ENCODE measurements at regions not wholly inside any gene's neighbourhood (a gene's known extent, or its start where the extent isn't known, plus 50 kb on each side); places are given as distances from the start of the nearest gene placed in this dataset.

DNA sequence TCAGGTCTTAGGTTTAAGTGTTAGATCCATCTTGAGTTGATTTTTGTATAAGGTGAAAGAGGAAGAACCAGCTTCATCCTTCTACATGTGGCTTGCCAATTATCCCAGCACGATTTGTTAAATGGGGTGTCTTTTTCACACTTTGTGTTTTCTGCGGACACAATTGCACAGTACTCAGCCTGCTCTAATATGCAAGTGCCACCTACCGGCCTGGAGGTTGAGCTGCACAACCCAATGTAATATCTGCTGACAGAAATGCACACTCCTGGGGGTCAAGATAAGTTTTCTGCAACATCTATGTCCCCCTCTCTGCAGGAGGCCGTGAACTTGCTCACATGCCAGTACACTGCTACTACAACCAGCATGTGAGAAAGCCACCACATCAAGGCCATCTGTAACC lies 791.9 kb upstream of the ROBO1 start:
- DNase-seq, result no peak

DNA sequence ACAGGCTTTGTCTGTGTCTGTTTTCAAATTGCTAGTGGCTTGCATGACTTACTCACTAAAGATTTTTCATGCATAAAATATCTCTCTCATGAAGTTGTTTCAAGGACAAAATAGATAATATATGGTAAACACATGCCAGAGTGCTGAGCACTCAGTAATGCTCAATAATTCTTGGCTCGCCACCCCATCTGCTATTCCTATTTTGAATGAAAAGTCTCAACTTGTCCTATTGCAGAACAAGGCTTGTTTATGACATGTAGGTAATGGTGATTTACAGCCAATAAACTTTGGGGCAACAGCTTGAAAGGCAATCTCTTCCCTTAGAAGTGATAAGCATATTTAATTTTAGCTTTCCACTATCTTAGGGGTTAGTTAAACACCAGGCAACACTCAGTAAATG lies 789.0 kb upstream of the ROBO1 start:
- no peak for DNase-seq

DNA sequence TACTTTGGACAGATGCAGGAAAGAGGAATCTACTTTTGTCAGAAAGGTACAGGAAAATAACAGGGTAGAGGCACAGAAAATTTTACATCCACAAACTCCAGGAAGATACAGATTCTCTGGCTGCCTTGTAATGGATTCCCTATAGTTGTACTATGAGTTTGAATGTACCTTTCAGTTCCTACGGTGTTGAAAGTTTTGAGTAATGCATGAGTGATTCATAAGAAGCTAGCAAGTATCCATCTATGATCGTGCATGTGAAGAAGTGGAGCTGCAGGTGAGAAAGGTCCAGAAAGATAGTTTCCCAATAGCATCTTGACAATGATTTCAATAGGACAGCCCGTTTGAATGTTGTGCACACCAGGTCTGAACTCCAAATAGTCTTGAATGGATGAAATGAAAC lies 786.5 kb upstream of the ROBO1 start:
- DNase-seq, result no peak

DNA sequence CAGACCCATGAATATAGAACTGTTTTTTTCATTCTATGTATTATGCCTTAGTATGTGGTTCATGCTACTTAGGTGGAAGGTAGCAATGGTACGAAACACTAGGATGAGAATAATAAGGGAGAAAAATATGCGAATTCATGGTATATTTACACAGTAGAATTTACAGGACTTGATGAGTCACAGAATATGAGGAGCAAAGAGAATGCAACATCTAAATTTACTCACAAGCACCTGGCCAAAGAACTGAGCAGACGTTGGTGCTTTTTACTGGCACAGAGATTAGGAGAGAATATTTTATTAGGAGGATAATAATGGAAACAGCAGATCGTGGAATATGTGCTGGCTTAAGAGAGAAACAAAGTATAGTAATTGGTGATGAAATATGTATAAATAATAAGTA lies 785.4 kb upstream of the ROBO1 start:
- DNase-seq, result no peak

DNA sequence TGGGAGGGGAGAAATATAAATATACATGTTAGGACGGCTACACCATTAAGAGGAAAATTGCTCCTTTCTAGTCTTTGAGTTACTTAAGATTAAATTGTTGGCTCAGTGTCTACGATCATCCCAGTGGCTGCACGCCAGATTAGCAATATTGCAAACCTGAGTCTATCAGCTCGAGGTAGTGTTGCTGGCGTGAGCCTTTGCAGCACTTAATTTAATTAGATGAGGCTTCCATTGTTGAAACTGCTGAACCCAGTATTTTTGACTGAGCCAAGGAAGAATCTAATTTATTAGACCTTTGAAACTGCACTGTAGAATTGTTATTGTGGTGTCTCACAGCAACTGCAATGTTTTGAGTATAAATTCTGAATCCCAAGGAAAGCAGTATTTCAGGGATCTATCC lies 782.4 kb upstream of the ROBO1 start:
- DNase-seq, result no peak

DNA sequence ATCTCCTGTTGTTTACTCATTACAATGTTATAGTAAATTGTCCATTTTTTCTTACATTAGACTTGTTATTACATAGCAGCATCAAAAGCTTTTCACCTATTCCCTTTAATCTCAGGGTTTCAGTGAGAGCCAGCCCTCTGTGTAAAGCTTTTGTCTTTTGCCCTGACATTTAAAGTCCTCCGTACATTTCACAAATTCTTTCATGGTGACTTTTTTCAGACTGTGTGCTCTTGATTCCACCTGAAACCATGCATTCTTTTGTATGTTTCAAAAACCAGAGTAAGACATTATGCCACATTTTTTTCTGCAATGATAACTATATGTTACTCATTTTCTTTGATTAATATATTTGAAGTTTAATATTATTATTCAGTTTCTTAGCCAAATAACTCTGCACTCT lies 781.4 kb upstream of the ROBO1 start:
- DNase-seq, result no peak

DNA sequence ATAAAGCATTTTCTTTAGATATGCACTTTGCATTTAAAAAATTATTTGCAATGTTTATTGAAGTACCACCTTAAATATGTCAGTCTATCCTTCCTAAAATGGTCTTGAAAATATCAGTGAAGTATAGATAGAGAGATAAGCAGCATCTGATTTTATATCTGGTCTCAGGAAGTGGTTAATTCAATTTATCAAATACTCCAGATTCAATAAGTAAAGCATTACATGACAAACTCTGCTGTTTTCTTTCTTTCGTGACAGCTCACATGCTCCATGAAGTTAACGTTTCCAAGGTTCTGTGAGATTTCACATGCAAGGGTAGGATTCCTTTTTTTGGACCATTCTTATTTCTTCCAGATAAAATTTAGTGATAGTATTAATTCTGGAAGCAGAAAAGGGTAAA lies 775.4 kb upstream of the ROBO1 start:
- DNase-seq, result no peak

DNA sequence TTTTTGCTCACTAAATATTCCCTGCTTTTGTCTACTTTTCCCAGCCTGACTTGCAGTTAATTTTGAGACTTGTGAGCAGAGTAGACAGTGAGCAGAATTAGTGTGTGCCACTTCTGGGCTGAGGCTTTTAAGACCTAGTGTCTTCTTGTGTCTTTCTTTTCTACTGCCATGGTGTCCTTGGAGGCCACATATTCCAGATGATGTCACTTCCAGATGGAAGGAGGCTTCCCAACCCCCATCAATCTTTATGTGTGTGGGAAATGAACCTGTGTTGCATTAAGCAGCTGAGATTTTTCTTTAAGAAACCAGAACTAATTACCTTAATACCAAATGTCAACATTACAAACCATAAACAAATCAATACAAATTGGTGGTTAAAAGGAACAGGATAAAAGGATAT lies 774.7 kb upstream of the ROBO1 start:
- no peak for DNase-seq

DNA sequence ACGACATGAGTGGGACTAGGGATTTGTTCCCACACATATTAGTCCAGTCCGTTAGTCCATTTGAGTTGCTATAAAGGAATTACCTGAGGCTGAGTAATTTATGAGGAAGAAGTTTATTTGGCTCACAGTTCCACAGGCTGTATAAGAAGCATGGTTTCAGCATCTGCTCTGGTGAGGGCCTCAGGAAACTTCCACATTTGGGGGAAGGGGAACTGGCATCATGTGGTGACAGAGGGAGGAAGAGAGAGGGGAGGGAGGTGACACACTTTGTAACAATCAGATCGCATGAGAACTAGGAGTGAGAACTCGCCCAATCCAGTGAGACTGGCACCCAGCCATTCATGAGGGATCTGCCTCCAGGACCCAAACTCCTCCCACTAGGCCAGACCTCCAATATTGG lies 769.9 kb upstream of the ROBO1 start:
- DNase-seq, result peak; percentile 1

DNA sequence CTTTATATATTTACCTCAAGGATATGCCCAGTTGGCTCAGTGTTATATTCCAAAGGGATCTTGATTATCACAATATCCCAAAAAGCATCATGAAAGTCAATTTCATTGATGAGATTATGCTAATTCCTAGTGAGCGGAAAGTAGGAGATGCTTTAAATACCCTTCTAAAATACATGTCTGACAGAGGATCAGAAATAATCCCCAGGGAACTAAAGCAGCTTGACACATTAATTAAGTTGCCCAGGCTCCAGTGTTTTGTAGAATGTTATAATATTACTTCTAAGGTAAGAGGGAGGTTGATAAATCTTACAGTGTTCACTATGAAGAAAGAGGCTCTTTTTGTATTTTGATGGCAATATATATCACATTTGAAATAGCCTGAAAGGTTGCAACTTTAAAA lies 767.5 kb upstream of the ROBO1 start:
- DNase-seq, result no peak

DNA sequence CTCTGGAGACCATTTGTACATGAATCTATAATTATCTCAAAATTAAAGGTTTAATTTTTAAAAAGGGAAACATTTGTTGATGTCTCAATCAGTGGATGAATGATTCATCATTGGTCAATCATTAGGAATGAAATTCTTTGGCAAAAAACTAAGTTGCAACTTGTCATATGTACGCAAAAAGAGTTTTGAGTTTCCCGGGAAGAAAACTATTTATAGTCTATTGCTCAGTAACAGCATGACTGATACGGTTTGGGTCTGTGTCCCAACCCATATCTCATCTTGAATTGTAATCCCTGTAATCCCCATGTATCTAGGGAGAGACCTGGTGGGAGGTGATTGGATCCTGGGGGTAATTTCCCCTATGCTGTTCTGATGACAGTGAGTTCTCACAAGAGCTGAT lies 765.8 kb upstream of the ROBO1 start:
- DNase-seq, result no peak

DNA sequence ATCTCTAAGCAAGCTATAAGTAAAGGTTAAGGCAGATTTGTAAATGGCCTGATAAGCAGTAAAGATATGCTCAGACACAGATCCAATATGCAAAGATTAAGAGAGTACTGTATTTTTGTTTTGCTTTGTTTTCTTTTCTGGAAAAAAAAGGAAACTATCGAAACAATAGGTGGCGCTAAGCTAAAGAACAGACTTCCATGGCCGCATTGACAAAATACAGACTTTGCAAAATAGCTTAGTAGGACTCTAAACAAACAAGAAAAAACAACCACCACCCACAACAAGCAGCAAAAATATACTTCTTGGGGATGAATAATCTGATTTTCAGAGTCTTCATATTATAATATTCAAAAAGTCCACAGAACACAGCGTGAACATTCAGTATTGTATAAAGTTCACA lies 758.4 kb upstream of the ROBO1 start:
- DNase-seq, result peak; percentile 1

DNA sequence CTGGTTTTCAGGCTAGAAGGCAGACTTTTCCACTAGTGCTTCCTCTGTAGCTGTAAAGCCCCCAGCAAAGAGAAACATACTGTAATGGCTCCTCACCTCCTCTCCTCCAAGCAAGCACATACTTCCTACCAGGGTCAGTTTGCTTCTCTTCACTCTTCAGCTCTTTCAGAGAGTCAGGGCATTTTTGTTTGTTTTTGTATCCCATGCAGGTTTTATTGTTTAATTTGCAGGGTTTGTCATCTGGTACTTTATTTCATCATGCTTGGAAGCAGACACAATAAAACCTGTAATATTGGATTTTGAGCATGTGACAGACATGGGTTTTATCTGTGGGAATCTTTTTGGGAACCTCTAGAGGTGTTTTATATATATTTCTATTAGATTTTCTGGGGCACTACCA lies 753.3 kb upstream of the ROBO1 start:
- DNase-seq, result no peak

DNA sequence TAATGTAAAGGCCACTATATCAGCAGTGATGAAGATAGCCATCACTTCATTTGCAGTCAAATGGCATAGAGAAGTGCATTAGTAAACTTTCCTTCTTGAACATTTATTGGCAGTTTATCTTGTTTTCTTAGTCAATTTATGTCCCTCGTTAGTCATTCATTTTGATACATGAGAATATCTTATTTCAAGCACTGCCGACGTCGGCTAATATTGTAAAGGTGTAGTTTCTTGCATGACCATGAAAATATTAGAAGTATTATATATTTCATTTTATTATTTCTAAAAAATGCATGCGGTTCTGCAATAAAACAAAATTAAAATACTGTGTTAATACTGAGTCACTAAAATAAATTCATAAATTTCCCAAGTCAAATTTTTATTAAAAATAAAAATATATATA lies 751.6 kb upstream of the ROBO1 start:
- DNase-seq, result no peak

DNA sequence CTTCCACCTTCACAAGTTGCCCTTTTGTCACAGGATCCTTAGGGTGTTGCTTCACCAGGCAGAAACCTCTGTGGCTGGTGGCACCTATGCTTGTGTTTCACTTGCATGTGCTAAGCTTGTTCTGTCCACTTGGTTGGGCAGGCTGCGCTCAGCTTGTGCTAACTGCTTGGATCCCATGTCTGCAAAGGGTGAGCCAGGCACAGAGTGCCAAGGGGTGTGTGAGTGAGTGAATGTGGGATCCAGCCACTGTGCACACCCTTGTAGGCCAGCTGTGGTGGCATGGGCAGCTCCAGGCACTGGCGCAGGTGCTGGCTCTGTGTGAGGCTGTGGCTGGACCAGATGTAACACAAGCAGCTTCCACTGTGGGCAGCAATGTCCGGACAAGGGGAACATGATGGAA lies 728.7 kb upstream of the ROBO1 start:
- no peak for DNase-seq

DNA sequence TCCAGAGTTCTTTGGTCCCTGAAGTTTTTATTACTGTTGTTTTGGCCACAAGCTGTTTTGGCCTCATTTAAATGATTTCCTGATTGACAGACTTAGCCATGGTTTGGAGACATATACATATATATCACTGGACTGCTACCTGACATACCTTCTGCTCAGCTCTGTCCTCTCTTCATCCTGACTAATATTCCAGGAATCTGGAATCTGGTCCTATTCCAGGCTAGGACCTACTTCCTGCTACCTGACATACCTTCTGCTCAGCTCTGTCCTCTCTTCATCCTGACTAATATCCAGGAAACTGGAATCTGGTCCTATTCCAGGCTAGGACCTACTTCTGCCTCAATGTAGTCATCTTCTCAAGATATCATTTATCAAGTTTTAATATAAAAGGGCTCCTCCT lies 724.4 kb upstream of the ROBO1 start:
- no peak for DNase-seq

DNA sequence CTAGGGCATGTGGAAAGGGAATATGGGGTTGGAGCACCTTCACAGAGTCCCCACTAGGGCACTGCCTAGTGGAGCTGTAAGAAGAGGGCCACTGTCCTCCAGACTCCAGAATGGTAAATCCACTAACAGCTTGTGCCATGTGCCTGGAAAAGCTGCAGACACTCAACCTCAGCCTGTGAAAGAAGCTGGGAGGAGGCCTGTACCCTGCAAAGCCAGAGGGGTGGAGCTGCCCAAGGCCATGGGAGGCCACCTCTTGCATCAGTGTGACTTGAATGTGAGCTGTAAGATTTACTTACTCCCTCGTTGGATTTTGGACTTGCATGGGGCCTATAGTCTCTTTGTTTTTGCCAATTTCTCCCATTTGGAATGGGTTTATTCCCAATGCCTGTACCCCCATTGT lies 705.2 kb upstream of the ROBO1 start:
- DNase-seq, result no peak

DNA sequence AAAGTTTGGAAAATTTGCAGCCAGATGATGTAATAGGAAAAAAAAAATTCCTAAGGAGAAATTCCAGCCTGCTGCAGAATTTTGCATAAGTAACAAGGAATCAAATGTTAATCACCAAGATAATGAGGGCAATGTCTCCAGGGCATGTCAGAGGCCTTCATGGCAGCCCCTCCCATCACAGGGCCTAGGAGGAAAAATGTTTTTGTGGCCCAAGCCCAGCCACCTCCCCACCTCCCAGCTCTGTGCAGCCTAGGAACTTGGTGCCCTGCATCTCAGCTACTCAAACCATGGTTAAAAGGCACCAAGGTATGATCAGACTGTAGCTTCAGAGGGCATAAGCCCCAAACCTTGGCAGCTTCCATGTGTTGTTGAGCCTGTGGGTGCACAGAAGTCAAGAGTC lies 704.7 kb upstream of the ROBO1 start:
- DNase-seq, result no peak

DNA sequence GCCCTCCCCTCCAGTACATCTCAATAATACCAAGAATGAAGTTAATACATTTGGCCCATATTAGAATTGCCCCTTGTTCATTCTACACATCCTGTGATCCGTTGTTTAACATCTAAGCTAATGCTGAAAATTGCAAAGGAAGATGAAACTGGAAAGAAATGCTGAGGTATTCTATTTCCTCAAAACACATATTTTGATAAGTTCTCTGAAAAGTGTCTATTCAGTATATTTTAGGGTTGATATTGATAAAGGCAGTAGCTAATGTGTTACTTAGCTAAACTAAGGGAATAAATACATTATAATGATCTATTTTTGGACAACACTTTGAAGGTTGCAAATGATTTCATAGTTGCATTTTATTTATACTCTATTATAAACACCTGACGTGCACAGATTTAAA lies 702.6 kb upstream of the ROBO1 start:
- no peak for DNase-seq

DNA sequence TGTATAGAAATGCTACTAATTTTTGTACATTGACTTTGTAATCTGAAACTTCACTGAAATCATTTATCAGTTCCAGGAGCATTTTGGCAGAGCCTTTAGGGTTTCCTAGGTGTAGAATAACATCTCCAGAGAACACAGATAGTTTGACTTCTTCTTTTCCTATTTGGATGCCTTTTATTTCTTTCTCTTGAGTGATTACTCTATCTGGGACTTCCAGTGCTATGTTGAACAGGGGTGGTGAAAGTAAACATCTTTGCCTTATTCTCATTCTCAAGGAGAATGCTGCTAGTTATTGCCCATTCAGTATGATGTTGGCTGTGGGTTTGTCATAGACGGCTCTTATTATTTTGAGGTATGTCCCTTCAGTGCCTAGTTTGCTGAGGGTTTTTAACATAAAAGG lies 697.9 kb upstream of the ROBO1 start:
- no peak for DNase-seq

DNA sequence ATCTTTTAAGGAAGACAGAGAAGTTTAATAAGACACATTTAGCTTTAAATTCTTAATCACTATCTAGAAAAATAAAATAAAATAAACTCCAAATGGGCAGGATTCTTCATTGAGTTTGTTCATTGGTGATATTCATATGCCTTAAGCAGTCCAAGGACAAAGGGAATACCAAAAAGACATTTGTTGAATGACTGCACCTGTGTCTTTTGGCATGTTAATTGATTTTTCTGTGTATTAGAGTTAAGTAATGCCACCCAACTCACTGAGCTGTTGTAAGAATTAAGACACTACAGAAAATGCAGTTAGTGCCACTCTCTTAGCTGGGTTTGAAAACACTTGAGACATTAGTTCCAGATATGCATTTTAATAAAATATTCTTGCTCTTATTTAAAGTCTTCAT lies 683.6 kb upstream of the ROBO1 start:
- no peak for DNase-seq

DNA sequence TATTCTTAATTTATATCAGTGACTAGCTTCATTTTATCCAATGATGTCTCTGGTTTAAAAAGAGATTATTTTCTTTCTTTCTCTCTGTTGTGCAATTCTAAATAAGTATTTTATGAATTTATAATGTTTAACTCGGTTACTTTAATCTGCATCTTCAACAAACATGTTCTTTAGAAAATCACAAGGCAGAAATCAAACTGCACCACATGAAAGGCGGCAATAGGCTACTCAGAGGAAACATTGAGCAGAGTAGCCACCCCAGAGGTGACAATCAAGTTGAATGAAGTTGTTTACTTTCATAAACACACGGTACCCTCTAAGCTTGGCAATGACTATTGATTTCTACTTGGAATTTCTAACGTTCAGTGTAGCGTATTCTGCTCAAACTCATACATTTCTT lies 677.8 kb upstream of the ROBO1 start:
- no peak for DNase-seq

DNA sequence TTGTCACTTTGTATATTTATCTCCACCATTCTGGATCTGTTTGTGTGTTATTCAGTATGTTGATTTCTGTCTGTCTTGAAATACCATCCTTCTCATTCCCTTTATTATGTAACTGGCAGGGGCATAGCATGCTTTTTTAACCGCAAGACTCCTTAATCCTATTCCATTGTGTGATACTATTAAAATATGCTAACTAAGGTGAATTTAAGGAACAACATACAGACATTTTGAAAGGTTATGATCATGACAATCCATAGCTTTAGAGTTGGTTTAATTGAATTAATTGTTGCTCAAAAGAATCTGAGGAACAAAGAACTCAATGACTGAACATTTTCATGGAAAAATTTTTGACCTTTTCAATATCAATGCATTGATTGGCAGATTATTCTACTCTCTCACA lies 677.3 kb upstream of the ROBO1 start:
- no peak for DNase-seq

DNA sequence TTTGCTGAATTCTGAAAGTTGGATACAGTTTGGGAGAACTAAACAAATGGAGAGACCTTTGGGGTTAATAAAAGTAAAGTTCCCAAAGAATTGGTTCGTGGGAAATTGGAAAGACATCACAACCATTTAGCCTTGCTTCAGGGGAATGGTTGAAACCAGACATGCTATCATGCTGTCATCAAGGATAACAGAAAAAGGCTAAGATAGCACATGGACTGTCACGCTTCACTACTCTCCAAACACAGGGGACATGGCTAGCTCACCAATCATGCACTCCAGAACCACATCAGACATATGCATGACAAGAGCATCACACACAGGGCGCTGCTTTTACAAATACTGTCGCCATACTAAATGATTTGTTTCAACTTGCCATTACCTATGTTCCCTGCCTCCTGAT lies 671.7 kb upstream of the ROBO1 start:
- DNase-seq, result no peak

DNA sequence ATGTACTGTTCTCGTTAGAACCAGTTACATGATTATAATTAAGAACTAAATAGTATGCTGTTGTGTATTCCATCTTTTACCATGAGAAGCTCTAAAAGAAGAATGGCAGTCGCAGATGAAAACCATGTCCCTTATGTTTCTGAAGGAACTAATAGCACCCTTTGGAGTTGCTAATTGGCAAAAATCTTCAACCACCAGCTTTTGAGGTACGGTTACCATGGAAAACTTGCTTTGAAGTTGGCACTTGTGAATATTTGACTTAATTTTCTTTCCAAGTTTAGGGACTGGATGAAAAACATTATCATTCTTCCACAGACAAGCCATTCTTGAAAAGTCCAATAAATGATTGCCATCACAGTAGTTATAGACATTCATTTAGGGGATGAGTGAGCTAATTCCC lies 666.6 kb upstream of the ROBO1 start:
- DNase-seq, result no peak

DNA sequence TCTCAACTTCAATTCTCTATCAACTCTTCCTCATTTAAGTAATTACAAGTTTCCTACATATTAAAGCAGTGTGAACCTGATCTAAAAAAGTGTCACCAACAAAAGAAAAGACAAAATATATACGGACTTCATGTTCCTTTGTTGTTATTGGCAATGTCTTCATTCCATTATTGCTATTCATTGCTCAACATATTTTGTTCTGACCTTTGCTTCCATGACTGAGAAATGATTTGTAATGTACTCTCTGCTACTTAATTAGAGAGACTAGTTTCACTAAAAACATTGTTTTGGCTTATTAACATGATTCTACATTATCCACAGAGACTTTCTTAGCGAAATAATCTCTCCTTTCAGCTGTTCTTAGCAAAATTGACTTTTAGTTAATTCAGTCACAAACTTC lies 657.2 kb upstream of the ROBO1 start:
- DNase-seq, result no peak
